ENCODE measurements at regions not wholly inside any gene's neighbourhood (a gene's known extent, or its start where the extent isn't known, plus 50 kb on each side); places are given as distances from the start of the nearest gene placed in this dataset.

- no peak for DNase-seq
- no peaks in the 10 kb centered on the region for H3K27me3 Mint-ChIP-seq
- CTCF ChIA-PET = no interaction called here
- no peaks in the 10 kb centered on the region for H3K4me1 Mint-ChIP-seq
- H3K27ac Mint-ChIP-seq = no peak overlapping the region
- H3K36me3 Mint-ChIP-seq = no peaks in the 10 kb centered on the region
- no peaks in the 10 kb centered on the region for H3K9me3 Mint-ChIP-seq
- no peak overlapping the region for H3K4me3 Mint-ChIP-seq
These were observed 1212.4 kb downstream of the SORCS1 start for GRCh38 chr10:105952153-105952552.

- no peaks in the 10 kb centered on the region for H3K27me3 Mint-ChIP-seq
- no peaks in the 10 kb centered on the region for H3K36me3 Mint-ChIP-seq
- no peaks in the 10 kb centered on the region for H3K9me3 Mint-ChIP-seq
- H3K27ac Mint-ChIP-seq = no peak overlapping the region
- H3K4me1 Mint-ChIP-seq = no peaks in the 10 kb centered on the region
- CTCF ChIA-PET = interaction anchor here (1.1 to 1.4 kb wide), 3 partner anchors 9 to 16 kb away, joined by 3 to 5 read pairs (median 5); no protein-coding TSS in a partner anchor
- H3K4me3 Mint-ChIP-seq = no peak overlapping the region
- peak; percentile 38 for DNase-seq
These were observed 1214.1 kb downstream of the SORCS1 start for GRCh38 chr10:105950410-105950809.

GRCh38 chr10:105949721-105950120 lies 1214.8 kb downstream of the SORCS1 start:
- Mint-ChIP-seq H3K27ac (no peak overlapping the region), H3K4me3 (no peak overlapping the region), H3K4me1 (no peaks in the 10 kb centered on the region), H3K27me3 (no peaks in the 10 kb centered on the region), H3K36me3 (no peaks in the 10 kb centered on the region), H3K9me3 (no peaks in the 10 kb centered on the region)
- CTCF ChIA-PET = interaction anchor here (1.4 kb wide), 1 partner anchor 15 kb away, joined by 5 read pairs; no protein-coding TSS in a partner anchor
- DNase-seq = no peak

GRCh38 chr10:105925045-105925785 lies 1239.3 kb downstream of the SORCS1 start:
- no peak for DNase-seq
- peak overlapping the region; percentile 34 for H3K27ac Mint-ChIP-seq
- no peaks in the 10 kb centered on the region for H3K36me3 Mint-ChIP-seq
- CTCF ChIA-PET = no interaction called here
- no peaks in the 10 kb centered on the region for H3K4me1 Mint-ChIP-seq
- no peaks in the 10 kb centered on the region for H3K27me3 Mint-ChIP-seq
- H3K9me3 Mint-ChIP-seq = peaks cover 9% of the 10 kb centered on the region
- no peak overlapping the region for H3K4me3 Mint-ChIP-seq

GRCh38 chr10:105921348-105921747 lies 1243.2 kb downstream of the SORCS1 start:
- Mint-ChIP-seq H3K4me1 (no peaks in the 10 kb centered on the region), H3K4me3 (no peak overlapping the region), H3K27me3 (no peaks in the 10 kb centered on the region), H3K36me3 (no peaks in the 10 kb centered on the region), H3K27ac (no peak overlapping the region), H3K9me3 (peaks cover 7% of the 10 kb centered on the region)
- DNase-seq = no peak
- CTCF ChIA-PET = no interaction called here

GRCh38 chr10:105914432-105914831 lies 1250.1 kb downstream of the SORCS1 start:
- CTCF ChIA-PET = no interaction called here

GRCh38 chr10:105908701-105909100 lies 1255.8 kb downstream of the SORCS1 start:
- CTCF ChIA-PET = no interaction called here
- no peak overlapping the region for H3K4me3 Mint-ChIP-seq

More at GRCh38 chr10:105914432-105914831, 1250.1 kb downstream of the SORCS1 start:
- H3K4me1 Mint-ChIP-seq = no peaks in the 10 kb centered on the region
- no peaks in the 10 kb centered on the region for H3K9me3 Mint-ChIP-seq
- DNase-seq = no peak
- no peaks in the 10 kb centered on the region for H3K36me3 Mint-ChIP-seq
- no peak overlapping the region for H3K4me3 Mint-ChIP-seq
- H3K27ac Mint-ChIP-seq = no peak overlapping the region
- no peaks in the 10 kb centered on the region for H3K27me3 Mint-ChIP-seq

GRCh38 chr10:105885495-105885894 lies 1244.4 kb downstream of the SORCS3 start:
- DNase-seq = no peak
- no peaks in the 10 kb centered on the region for H3K4me1 Mint-ChIP-seq
- H3K36me3 Mint-ChIP-seq = no peaks in the 10 kb centered on the region
- H3K27ac Mint-ChIP-seq = no peak overlapping the region
- H3K9me3 Mint-ChIP-seq = peaks cover 5% of the 10 kb centered on the region
- CTCF ChIA-PET = no interaction called here
- no peaks in the 10 kb centered on the region for H3K27me3 Mint-ChIP-seq
- no peak overlapping the region for H3K4me3 Mint-ChIP-seq

More at GRCh38 chr10:105908701-105909100, 1255.8 kb downstream of the SORCS1 start:
- no peaks in the 10 kb centered on the region for H3K27me3 Mint-ChIP-seq
- H3K36me3 Mint-ChIP-seq = no peaks in the 10 kb centered on the region
- no peaks in the 10 kb centered on the region for H3K9me3 Mint-ChIP-seq
- no peaks in the 10 kb centered on the region for H3K4me1 Mint-ChIP-seq
- no peak overlapping the region for H3K27ac Mint-ChIP-seq
- no peak for DNase-seq

GRCh38 chr10:105879401-105879800 lies 1238.3 kb downstream of the SORCS3 start:
- H3K4me3 Mint-ChIP-seq = no peak overlapping the region
- H3K27ac Mint-ChIP-seq = no peak overlapping the region
- no peaks in the 10 kb centered on the region for H3K9me3 Mint-ChIP-seq
- no peaks in the 10 kb centered on the region for H3K27me3 Mint-ChIP-seq
- CTCF ChIA-PET = no interaction called here
- no peak for DNase-seq
- no peaks in the 10 kb centered on the region for H3K4me1 Mint-ChIP-seq
- no peaks in the 10 kb centered on the region for H3K36me3 Mint-ChIP-seq

GRCh38 chr10:105875050-105875449 lies 1234.0 kb downstream of the SORCS3 start:
- H3K27ac Mint-ChIP-seq = no peak overlapping the region
- H3K9me3 Mint-ChIP-seq = no peaks in the 10 kb centered on the region
- H3K4me3 Mint-ChIP-seq = no peak overlapping the region
- no peaks in the 10 kb centered on the region for H3K36me3 Mint-ChIP-seq
- no peaks in the 10 kb centered on the region for H3K4me1 Mint-ChIP-seq
- no peaks in the 10 kb centered on the region for H3K27me3 Mint-ChIP-seq
- DNase-seq = no peak
- CTCF ChIA-PET = no interaction called here

- Mint-ChIP-seq H3K27me3 (no peaks in the 10 kb centered on the region), H3K4me3 (no peak overlapping the region), H3K4me1 (no peaks in the 10 kb centered on the region), H3K36me3 (no peaks in the 10 kb centered on the region), H3K9me3 (no peaks in the 10 kb centered on the region), H3K27ac (no peak overlapping the region)
- no peak for DNase-seq
- CTCF ChIA-PET = no interaction called here
These were observed 1231.6 kb downstream of the SORCS3 start for GRCh38 chr10:105872665-105873064.

- Mint-ChIP-seq H3K27me3 (no peaks in the 10 kb centered on the region), H3K27ac (no peak overlapping the region), H3K4me1 (no peaks in the 10 kb centered on the region), H3K36me3 (no peaks in the 10 kb centered on the region), H3K9me3 (no peaks in the 10 kb centered on the region), H3K4me3 (no peak overlapping the region)
- no peak for DNase-seq
- CTCF ChIA-PET = no interaction called here
These were observed 1227.8 kb downstream of the SORCS3 start for GRCh38 chr10:105868935-105869334.

- Mint-ChIP-seq H3K4me3 (no peak overlapping the region), H3K27ac (no peak overlapping the region), H3K9me3 (no peaks in the 10 kb centered on the region), H3K4me1 (no peaks in the 10 kb centered on the region), H3K36me3 (no peaks in the 10 kb centered on the region), H3K27me3 (no peaks in the 10 kb centered on the region)
- CTCF ChIA-PET = no interaction called here
- no peak for DNase-seq
These were observed 1223.8 kb downstream of the SORCS3 start for GRCh38 chr10:105864854-105865253.

GRCh38 chr10:105857268-105858264 lies 1216.5 kb downstream of the SORCS3 start:
- Mint-ChIP-seq H3K4me3 (no peak overlapping the region), H3K36me3 (no peaks in the 10 kb centered on the region), H3K27me3 (no peaks in the 10 kb centered on the region), H3K9me3 (no peaks in the 10 kb centered on the region), H3K27ac (no peak overlapping the region), H3K4me1 (peaks cover 18% of the 10 kb centered on the region)
- no peak for DNase-seq
- CTCF ChIA-PET = no interaction called here

- CTCF ChIA-PET = no interaction called here
- Mint-ChIP-seq H3K4me3 (no peak overlapping the region), H3K4me1 (peaks cover 18% of the 10 kb centered on the region), H3K9me3 (no peaks in the 10 kb centered on the region), H3K27ac (no peak overlapping the region), H3K27me3 (no peaks in the 10 kb centered on the region), H3K36me3 (no peaks in the 10 kb centered on the region)
- no peak for DNase-seq
These were observed 1214.7 kb downstream of the SORCS3 start for GRCh38 chr10:105855791-105856190.
